NB4 (cell line): ENCODE measurements at regions not wholly inside any gene's neighbourhood (a gene's known extent, or its start where the extent isn't known, plus 50 kb on each side); places are given as distances from the start of the nearest gene placed in this dataset.

Experiments used
- CTCF ChIP-seq: IDR thresholded peaks from one replicate; pipeline ENCODE4 v1.5.1; 2012; ENCODE audit warnings: low read depth, low read length
- MAX ChIP-seq: IDR thresholded peaks from 2 replicates; pipeline ENCODE4 v1.6.1; 2011; ENCODE audit warnings: low read depth, low read length
- MYC ChIP-seq: IDR thresholded peaks from 2 replicates; pipeline ENCODE4 v1.6.1; 2011; ENCODE audit warnings: low read depth, low read length
- POLR2A ChIP-seq: IDR thresholded peaks from 2 replicates; pipeline ENCODE4 v1.6.1; 2011; ENCODE audit warnings: mild to moderate bottlenecking; ENCODE audit not compliant: insufficient read length; ENCODE audit errors: extremely low read depth

- TF ChIP-seq POLR2A (no peak), CTCF (no peak), MAX (no peak), MYC (no peak)
These were observed 62.6 kb upstream of the LY86 start for GRCh38 chr6:6525933-6526332.
